H4 (cell line): ENCODE measurements at regions not wholly inside any gene's neighbourhood (a gene's known extent, or its start where the extent isn't known, plus 50 kb on each side); places are given as distances from the start of the nearest gene placed in this dataset.

Experiments
- DNase-seq: peaks from one replicate; pipeline ENCODE4 v3.0.0-alpha.2; 2015; ENCODE audit warnings: low spot score

GRCh38 chr6:28736121-28736520 lies 187.7 kb downstream of the TRIM27 start:
- no peak for DNase-seq

GRCh38 chr6:28737750-28738395 lies 185.9 kb downstream of the TRIM27 start:
- no peak for DNase-seq

GRCh38 chr6:28738396-28738765 lies 185.4 kb downstream of the TRIM27 start:
- DNase-seq, result no peak

GRCh38 chr6:28741363-28741762 lies 182.4 kb downstream of the TRIM27 start:
- DNase-seq, result no peak

- DNase-seq, result peak; percentile 73
Observed at GRCh38 chr6:28742668-28743270, 181.0 kb downstream of the TRIM27 start.

GRCh38 chr6:28743271-28743789 lies 180.5 kb downstream of the TRIM27 start:
- DNase-seq, result no peak

- DNase-seq, result no peak
Observed at GRCh38 chr6:28747083-28747630, 176.6 kb downstream of the TRIM27 start.

GRCh38 chr6:28747631-28748157 lies 176.1 kb downstream of the TRIM27 start:
- DNase-seq, result peak; percentile 92

GRCh38 chr6:28748192-28748591 lies 175.6 kb downstream of the TRIM27 start:
- DNase-seq, result no peak

- no peak for DNase-seq
Observed at GRCh38 chr6:28750926-28751458, 172.8 kb downstream of the TRIM27 start.

GRCh38 chr6:28751514-28751913 lies 172.3 kb downstream of the TRIM27 start:
- DNase-seq, result no peak

- DNase-seq, result no peak
Observed at GRCh38 chr6:28751963-28752350, 171.8 kb downstream of the TRIM27 start.

GRCh38 chr6:28757429-28758045 lies 166.2 kb downstream of the TRIM27 start:
- peak; percentile 63 for DNase-seq

GRCh38 chr6:28758046-28758817 lies 165.6 kb downstream of the TRIM27 start:
- DNase-seq, result peak; percentile 86

- DNase-seq, result no peak
Observed at GRCh38 chr6:28758818-28759235, 165.0 kb downstream of the TRIM27 start.

- no peak for DNase-seq
Observed at GRCh38 chr6:28764014-28764723, 159.6 kb downstream of the TRIM27 start.

GRCh38 chr6:28764761-28765282 lies 159.0 kb downstream of the TRIM27 start:
- no peak for DNase-seq

- DNase-seq, result no peak
Observed at GRCh38 chr6:28765978-28766351, 157.8 kb downstream of the TRIM27 start.

GRCh38 chr6:28766426-28766825 lies 157.4 kb downstream of the TRIM27 start:
- no peak for DNase-seq

GRCh38 chr6:28767133-28767532 lies 156.7 kb downstream of the TRIM27 start:
- no peak for DNase-seq

GRCh38 chr6:28767691-28768090 lies 156.1 kb downstream of the TRIM27 start:
- DNase-seq, result no peak
